HepG2 (cell line): ENCODE measurements at regions not wholly inside any gene's neighbourhood (a gene's known extent, or its start where the extent isn't known, plus 50 kb on each side); places are given as distances from the start of the nearest gene placed in this dataset.

Experiments used
- ARNT ChIP-seq: fragments of 450-650 bp; IDR thresholded peaks from 2 replicates; pipeline ENCODE4 v1.6.1; 2017
- BHLHE40 ChIP-seq: IDR thresholded peaks from 2 replicates; pipeline ENCODE4 v1.6.1; 2011; ENCODE audit warnings: low read length, improper control_type of control experiment
- BORCS8-MEF2B ChIP-seq: sonication (generic); formaldehyde crosslinking; IDR thresholded peaks from 2 replicates; pipeline ENCODE4 v1.8.0; 2022; ENCODE audit warnings: mild to moderate bottlenecking, missing genetic modification reagents
- CTCF ChIP-seq: sonication (generic); formaldehyde crosslinking; IDR thresholded peaks from 2 replicates; pipeline ENCODE4 v1.5.0; 2020; ENCODE audit warnings: mild to moderate bottlenecking, missing genetic modification reagents, moderate library complexity
- EZH2 ChIP-seq: conservative IDR thresholded peaks from 2 replicates; pipeline ENCODE4 v1.6.1; 2012; ENCODE audit warnings: mild to moderate bottlenecking, low read depth, low read length, moderate library complexity
- POLR2A ChIP-seq, 2 experiments: IDR thresholded peaks; 2 replicates each; pipeline ENCODE4 v1.6.1; 2011; ENCODE audit warnings: low read depth in 2 of 2, low read length in 2 of 2, mild to moderate bottlenecking in 1 of 2, moderate library complexity in 1 of 2; ENCODE audit not compliant: insufficient read depth in 1 of 2
- RAD21 ChIP-seq: fragments of 450-650 bp; formaldehyde crosslinking; IDR thresholded peaks from 2 replicates; pipeline ENCODE4 v1.5.0; 2020; ENCODE audit warnings: mild to moderate bottlenecking
- ZNF24 ChIP-seq: fragments of 450-650 bp; IDR thresholded peaks from 2 replicates; pipeline ENCODE4 v1.6.1; 2017; ENCODE audit warnings: antibody characterized with exemption, mild to moderate bottlenecking
- ZNF720 ChIP-seq: sonication (generic); formaldehyde crosslinking; IDR thresholded peaks from 2 replicates; pipeline ENCODE4 v1.4.0; 2020; ENCODE audit warnings: missing genetic modification reagents
- TF ChIP-seq, protein P1 (sequence below): sonication (generic); formaldehyde crosslinking; conservative IDR thresholded peaks from 2 replicates; pipeline ENCODE4 v1.4.0; 2020; ENCODE audit warnings: missing genetic modification reagents
- TF ChIP-seq, protein P2 (sequence below): sonication (generic); formaldehyde crosslinking; IDR thresholded peaks from 2 replicates; pipeline ENCODE4 v1.5.1; 2020; ENCODE audit warnings: mild to moderate bottlenecking, missing genetic modification reagents, borderline replicate concordance

GRCh38 chr6:137766596-137767370, 100.3 kb upstream of the TNFAIP3 start:
- TF ChIP-seq, protein P1, sequence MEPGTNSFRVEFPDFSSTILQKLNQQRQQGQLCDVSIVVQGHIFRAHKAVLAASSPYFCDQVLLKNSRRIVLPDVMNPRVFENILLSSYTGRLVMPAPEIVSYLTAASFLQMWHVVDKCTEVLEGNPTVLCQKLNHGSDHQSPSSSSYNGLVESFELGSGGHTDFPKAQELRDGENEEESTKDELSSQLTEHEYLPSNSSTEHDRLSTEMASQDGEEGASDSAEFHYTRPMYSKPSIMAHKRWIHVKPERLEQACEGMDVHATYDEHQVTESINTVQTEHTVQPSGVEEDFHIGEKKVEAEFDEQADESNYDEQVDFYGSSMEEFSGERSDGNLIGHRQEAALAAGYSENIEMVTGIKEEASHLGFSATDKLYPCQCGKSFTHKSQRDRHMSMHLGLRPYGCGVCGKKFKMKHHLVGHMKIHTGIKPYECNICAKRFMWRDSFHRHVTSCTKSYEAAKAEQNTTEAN: no peak
- TF ChIP-seq, protein P2, sequence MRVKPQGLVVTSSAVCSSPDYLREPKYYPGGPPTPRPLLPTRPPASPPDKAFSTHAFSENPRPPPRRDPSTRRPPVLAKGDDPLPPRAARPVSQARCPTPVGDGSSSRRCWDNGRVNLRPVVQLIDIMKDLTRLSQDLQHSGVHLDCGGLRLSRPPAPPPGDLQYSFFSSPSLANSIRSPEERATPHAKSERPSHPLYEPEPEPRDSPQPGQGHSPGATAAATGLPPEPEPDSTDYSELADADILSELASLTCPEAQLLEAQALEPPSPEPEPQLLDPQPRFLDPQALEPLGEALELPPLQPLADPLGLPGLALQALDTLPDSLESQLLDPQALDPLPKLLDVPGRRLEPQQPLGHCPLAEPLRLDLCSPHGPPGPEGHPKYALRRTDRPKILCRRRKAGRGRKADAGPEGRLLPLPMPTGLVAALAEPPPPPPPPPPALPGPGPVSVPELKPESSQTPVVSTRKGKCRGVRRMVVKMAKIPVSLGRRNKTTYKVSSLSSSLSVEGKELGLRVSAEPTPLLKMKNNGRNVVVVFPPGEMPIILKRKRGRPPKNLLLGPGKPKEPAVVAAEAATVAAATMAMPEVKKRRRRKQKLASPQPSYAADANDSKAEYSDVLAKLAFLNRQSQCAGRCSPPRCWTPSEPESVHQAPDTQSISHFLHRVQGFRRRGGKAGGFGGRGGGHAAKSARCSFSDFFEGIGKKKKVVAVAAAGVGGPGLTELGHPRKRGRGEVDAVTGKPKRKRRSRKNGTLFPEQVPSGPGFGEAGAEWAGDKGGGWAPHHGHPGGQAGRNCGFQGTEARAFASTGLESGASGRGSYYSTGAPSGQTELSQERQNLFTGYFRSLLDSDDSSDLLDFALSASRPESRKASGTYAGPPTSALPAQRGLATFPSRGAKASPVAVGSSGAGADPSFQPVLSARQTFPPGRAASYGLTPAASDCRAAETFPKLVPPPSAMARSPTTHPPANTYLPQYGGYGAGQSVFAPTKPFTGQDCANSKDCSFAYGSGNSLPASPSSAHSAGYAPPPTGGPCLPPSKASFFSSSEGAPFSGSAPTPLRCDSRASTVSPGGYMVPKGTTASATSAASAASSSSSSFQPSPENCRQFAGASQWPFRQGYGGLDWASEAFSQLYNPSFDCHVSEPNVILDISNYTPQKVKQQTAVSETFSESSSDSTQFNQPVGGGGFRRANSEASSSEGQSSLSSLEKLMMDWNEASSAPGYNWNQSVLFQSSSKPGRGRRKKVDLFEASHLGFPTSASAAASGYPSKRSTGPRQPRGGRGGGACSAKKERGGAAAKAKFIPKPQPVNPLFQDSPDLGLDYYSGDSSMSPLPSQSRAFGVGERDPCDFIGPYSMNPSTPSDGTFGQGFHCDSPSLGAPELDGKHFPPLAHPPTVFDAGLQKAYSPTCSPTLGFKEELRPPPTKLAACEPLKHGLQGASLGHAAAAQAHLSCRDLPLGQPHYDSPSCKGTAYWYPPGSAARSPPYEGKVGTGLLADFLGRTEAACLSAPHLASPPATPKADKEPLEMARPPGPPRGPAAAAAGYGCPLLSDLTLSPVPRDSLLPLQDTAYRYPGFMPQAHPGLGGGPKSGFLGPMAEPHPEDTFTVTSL (CRISPR knock-in tag): no peak
- no peak for TF ChIP-seq BHLHE40
- TF ChIP-seq RAD21 (CRISPR knock-in tag): no peak
- no peak for TF ChIP-seq ZNF720
- TF ChIP-seq BORCS8-MEF2B (CRISPR knock-in tag): no peak
- no peak for TF ChIP-seq EZH2
- TF ChIP-seq POLR2A (IDR thresholded peaks at IDR 0.05; ENCODE audit: insufficient read depth in 1 of 2, low read depth in 2 of 2, low read length in 2 of 2): no peak
- TF ChIP-seq ZNF24: no peak
- no peak for TF ChIP-seq ARNT
- TF ChIP-seq CTCF (CRISPR knock-in tag): no peak
